ENCODE measurements at regions not wholly inside any gene's neighbourhood (a gene's known extent, or its start where the extent isn't known, plus 50 kb on each side); places are given as distances from the start of the nearest gene placed in this dataset.
A peak's percentile ranks its signal among the peaks of the same experiment; 100 is the strongest.

- no peak overlapping the region for H3K4me2 ChIP-seq (ENCODE audit: insufficient read depth in 1 of 2, low read depth in 2 of 2, low read length in 2 of 2)
- H3K79me2 ChIP-seq (ENCODE audit: control insufficient read depth in 1 of 2, insufficient read depth in 2 of 2, low read length in 2 of 2) = no peaks in the 10 kb centered on the region
- POLR2A ChIA-PET (ENCODE audit: partially characterized antibody) = no interaction called here
- H3K27ac ChIP-seq (ENCODE audit: low read depth, low read length) = no peak overlapping the region
- H2AK5ac ChIP-seq (ENCODE audit: low read depth, low read length) = no peak overlapping the region
- H3K4me3 ChIP-seq (ENCODE audit: extremely low read depth in 1 of 4, insufficient read depth in 2 of 4, low read depth in 3 of 4, low read length in 4 of 4) = no peak overlapping the region
- no peaks in the 10 kb centered on the region for H3K4me1 ChIP-seq (replicated peaks in 1 of 4; ENCODE audit: control insufficient read depth in 3 of 4, insufficient read depth in 4 of 4, low read length in 3 of 4)
- H4K5ac ChIP-seq (ENCODE audit: insufficient read length, low read depth, low read length) = no peak overlapping the region
- no peak overlapping the region for H2BK5ac ChIP-seq (ENCODE audit: low read depth, low read length)
- no peak overlapping the region for H2BK20ac ChIP-seq (ENCODE audit: low read length)
- H3K23me2 ChIP-seq (ENCODE audit: low read depth, low read length) = no peaks in the 10 kb centered on the region
- no peaks in the 10 kb centered on the region for H3K9me3 ChIP-seq (ENCODE audit: insufficient read depth in 2 of 2, low read depth in 1 of 2, low read length in 1 of 2)
- H4K91ac ChIP-seq (replicated peaks; ENCODE audit: insufficient read length, low read length) = no peak overlapping the region
- no peak overlapping the region for H3K23ac ChIP-seq (ENCODE audit: insufficient read length)
- H3K18ac ChIP-seq (ENCODE audit: extremely low read depth, low read length) = no peak overlapping the region
- H2BK15ac ChIP-seq (ENCODE audit: low read length) = no peak overlapping the region
- no peak overlapping the region for H2BK12ac ChIP-seq (ENCODE audit: low read depth, low read length)
- H3K79me1 ChIP-seq (ENCODE audit: low read depth, low read length) = no peaks in the 10 kb centered on the region
- H4K8ac ChIP-seq (ENCODE audit: extremely low read depth, insufficient read depth, low read length) = no peak overlapping the region
- no peaks in the 10 kb centered on the region for H3K27me3 ChIP-seq (replicated peaks in 1 of 4; ENCODE audit: control insufficient read depth in 3 of 4, extremely low read depth in 1 of 4, insufficient read depth in 3 of 4, low read length in 3 of 4)
- no peak overlapping the region for H2BK120ac ChIP-seq (replicated peaks; ENCODE audit: low read depth, low read length)
- no peak overlapping the region for H2AFZ ChIP-seq (ENCODE audit: low read length)
- no peak overlapping the region for H3K9ac ChIP-seq (replicated peaks in 1 of 4; ENCODE audit: extremely low read depth in 1 of 4, low read depth in 3 of 4, low read length in 3 of 4)
- FAIRE-seq = no peak
- TF ChIP-seq MAFK (IDR thresholded peaks at IDR 0.05; ENCODE audit: low read depth, low read length) (peak; percentile 15; the same call in 1 of the 2 replicates), KDM5A (IDR thresholded peaks at IDR 0.05; ENCODE audit: low read length) (no peak), SIRT6 (IDR thresholded peaks at IDR 0.05; ENCODE audit: low read length) (no peak), ZNF274 (IDR thresholded peaks at IDR 0.05; ENCODE audit: borderline replicate concordance, extremely low read depth, low read length) (no peak), EP300 (IDR thresholded peaks at IDR 0.05; ENCODE audit: borderline replicate concordance in 1 of 2, low read depth in 2 of 2, low read length in 2 of 2) (no peak), EGR1 (IDR thresholded peaks at IDR 0.05; ENCODE audit: borderline replicate concordance, low read depth, low read length) (no peak)
- no peak overlapping the region for H3K56ac ChIP-seq (replicated peaks; ENCODE audit: insufficient read length, low read depth, low read length)
- H3K14ac ChIP-seq (ENCODE audit: insufficient read length) = no peak overlapping the region
- WGBS, 2 experiments (ENCODE audit: extremely low coverage in 1 of 2, insufficient coverage in 1 of 2, insufficient read length in 1 of 2, insufficient replicate concordance in 2 of 2, low coverage in 1 of 2, low lambda C conversion rate in 2 of 2, missing lambda C conversion rate in 1 of 2) = 100% methylated on average over 1 of the region's 1 CpG; no CpG with 5 or more reads in 1 of the 2 experiments
- no peak for DNase-seq (ENCODE audit: low read depth in 1 of 2, low spot score in 2 of 2)
- no peaks in the 10 kb centered on the region for H3K36me3 ChIP-seq (ENCODE audit: control insufficient read depth in 2 of 4, insufficient read depth in 4 of 4, low read length in 3 of 4)
- CTCF ChIA-PET (ENCODE audit: partially characterized antibody) = interaction anchor here (0.8 kb wide), 1 partner anchor 377 kb away, joined by 3 read pairs; no protein-coding TSS in a partner anchor
- H4K20me1 ChIP-seq (replicated peaks in 1 of 2; ENCODE audit: control insufficient read depth in 1 of 2, insufficient read depth in 2 of 2, low read length in 2 of 2) = peaks cover 0 to 1% of the 10 kb centered on the region in 2 experiments
- no peak overlapping the region for H3K4ac ChIP-seq (replicated peaks; ENCODE audit: insufficient read length, low read depth, low read length)
Observed at GRCh38 chr20:22182148-22182547, 402.2 kb downstream of the FOXA2 start.

Measured in H1 (cell line).